CD4-positive, alpha-beta T cell (primary cell): ENCODE measurements at regions not wholly inside any gene's neighbourhood (a gene's known extent, or its start where the extent isn't known, plus 50 kb on each side); places are given as distances from the start of the nearest gene placed in this dataset.
"Not testable (repeated sequence)": the region's sequence is repeated elsewhere in the genome, so short reads cannot be mapped to it uniquely, and the experiment has no call there.

Experiments
- ATAC-seq: fragments of 200-7000 bp; cut with Tn5 transposase; one replicate; pipeline ENCODE4 v1.10.0; 2022; ENCODE audit warnings: mild to moderate bottlenecking; ENCODE audit not compliant: poor library complexity
- CTCF ChIA-PET: fragments of 350-600 bp; sonication (Branson Sonifier 250); formaldehyde crosslinking; loops from one replicate; lab custom pipeline; 2021; ENCODE audit warnings: antibody characterized with exemption, inconsistent platforms; lab: Charles Lee
- POLR2A ChIA-PET: fragments of 350-600 bp; sonication (Branson Sonifier 250); formaldehyde crosslinking; loops from one replicate; lab custom pipeline; 2021; ENCODE audit warnings: antibody characterized with exemption, inconsistent platforms; lab: Charles Lee
- DNase-seq, 14 experiments: peaks; one replicate each; pipeline ENCODE4 v3.0.0-alpha.2; 2013 to 2020; ENCODE audit warnings: mixed read lengths in 2 of 14
- H3K27ac ChIP-seq, 2 donors: one replicate each; pipeline versions ENCODE4 v1.5.1 to v1.7.0; 2013; ENCODE audit warnings: low read length in 2 of 2, low read depth in 1 of 2, mild to moderate bottlenecking in 1 of 2
- H3K27me3 ChIP-seq, 2 experiments: 1 replicate in 1 of 2; 2 replicates in 1 of 2; pipeline versions ENCODE4 v1.6.1 to v1.7.0; 2013; ENCODE audit warnings: low read length in 2 of 2, control low read depth in 1 of 2, mild to moderate bottlenecking in 1 of 2, moderate library complexity in 1 of 2; ENCODE audit not compliant: insufficient read depth in 2 of 2, control insufficient read depth in 1 of 2
- H3K36me3 ChIP-seq: one replicate; pipeline ENCODE4 v1.6.1; 2013; ENCODE audit warnings: low read length, control low read depth; ENCODE audit not compliant: insufficient read depth
- H3K4me1 ChIP-seq: one replicate; pipeline ENCODE4 v1.6.1; 2013; ENCODE audit warnings: low read length, control low read depth; ENCODE audit not compliant: insufficient read depth
- H3K4me3 ChIP-seq: one replicate; pipeline ENCODE4 v1.5.1; 2013; ENCODE audit warnings: mild to moderate bottlenecking, low read length, moderate library complexity
- H3K9me3 ChIP-seq, 2 experiments: 1 replicate in 1 of 2; 2 replicates in 1 of 2; pipeline versions ENCODE4 v1.6.1 to v1.7.0; 2013; ENCODE audit warnings: low read length in 2 of 2, mild to moderate bottlenecking in 2 of 2, control low read depth in 1 of 2, moderate library complexity in 1 of 2; ENCODE audit not compliant: control insufficient read depth in 1 of 2, insufficient read depth in 1 of 2
- H3K27ac Mint-ChIP-seq: one replicate; pipeline ENCODE4 v1.8.0; 2020; ENCODE audit warnings: mixed read lengths
- H3K27me3 Mint-ChIP-seq: one replicate; pipeline ENCODE4 v1.8.0; 2021; ENCODE audit warnings: mixed read lengths
- H3K36me3 Mint-ChIP-seq: one replicate; pipeline ENCODE4 v1.8.0; 2021; ENCODE audit warnings: low read depth, mixed read lengths
- H3K4me1 Mint-ChIP-seq: one replicate; pipeline ENCODE4 v1.8.0; 2021; ENCODE audit warnings: low read depth, mixed read lengths
- H3K4me3 Mint-ChIP-seq: one replicate; pipeline ENCODE4 v1.8.0; 2020; ENCODE audit warnings: mild to moderate bottlenecking, mixed read lengths
- H3K9me3 Mint-ChIP-seq: one replicate; pipeline ENCODE4 v1.8.0; 2020; ENCODE audit warnings: mixed read lengths
- CTCF ChIP-seq: fragments of 200-600 bp; IDR thresholded peaks from one replicate; pipeline ENCODE4 v1.8.0; 2022; ENCODE audit warnings: antibody characterized with exemption, mild to moderate bottlenecking
- intact Hi-C, 2 experiments: fragments of 100-400 bp; cut with DNase I in 1 of 2; cut with micrococcal nuclease in 1 of 2; formaldehyde crosslinking; loops; one replicate each; pipeline versions ENCODE4 v1.15.1 to v1.9.0; 2023 to 2025; cut with DNase I, micrococcal nuclease

DNA sequence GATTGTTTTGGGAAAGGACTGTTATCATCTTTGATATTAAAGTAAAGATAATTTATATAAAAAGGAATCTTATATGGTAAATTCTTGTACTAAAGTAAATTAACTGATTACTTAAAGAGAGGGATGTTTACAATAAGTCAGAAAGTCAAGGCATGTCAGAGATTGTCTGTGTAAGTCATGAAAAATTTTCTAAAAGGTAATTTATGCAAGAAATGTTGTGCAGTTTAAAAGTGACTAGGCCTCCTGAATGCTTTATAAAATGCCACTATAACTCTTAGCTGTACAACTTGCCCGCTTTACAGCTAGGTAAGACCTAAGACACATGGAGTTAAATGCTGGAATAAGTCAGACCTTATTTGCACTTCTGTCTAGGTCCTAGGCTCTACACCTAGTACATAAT is 692.9 kb downstream of the GBE1 start:
- no peak for DNase-seq

DNA sequence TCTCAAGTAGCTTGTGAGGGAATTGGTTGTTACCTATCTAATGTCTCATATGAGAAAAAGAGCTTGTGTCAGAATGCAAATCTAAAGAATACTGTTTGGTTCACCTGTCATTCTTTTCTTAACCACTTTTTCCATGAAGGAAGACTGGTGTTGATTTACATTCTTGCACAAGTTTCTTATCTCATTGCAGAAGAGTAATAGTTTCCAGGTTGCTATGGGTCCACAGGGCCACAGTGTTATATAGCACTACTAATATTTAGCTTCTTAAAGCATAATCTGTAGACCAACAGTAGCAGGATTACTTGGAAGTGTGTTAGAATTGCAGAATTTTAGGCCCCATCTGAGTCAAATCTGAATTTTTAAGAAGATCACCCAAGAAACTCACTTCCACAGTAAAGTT is 697.5 kb downstream of the GBE1 start:
- no peak overlapping the region for H3K27ac ChIP-seq
- Mint-ChIP-seq H3K4me3 (no peak overlapping the region), H3K4me1 (no peaks in the 10 kb centered on the region), H3K9me3 (peaks cover 19% of the 10 kb centered on the region), H3K36me3 (no peaks in the 10 kb centered on the region), H3K27me3 (no peaks in the 10 kb centered on the region), H3K27ac (no peak overlapping the region)
- POLR2A ChIA-PET = no interaction called here
- H3K9me3 ChIP-seq = peaks cover 0 to 4% of the 10 kb centered on the region in 2 experiments
- CTCF ChIA-PET = interaction anchor here (1.1 kb wide), 1 partner anchor 26 kb away, joined by 3 read pairs; no protein-coding TSS in a partner anchor
- H3K4me3 ChIP-seq = no peak overlapping the region
- H3K36me3 ChIP-seq = no peaks in the 10 kb centered on the region
- H3K4me1 ChIP-seq = no peaks in the 10 kb centered on the region
- no peak for DNase-seq
- H3K27me3 ChIP-seq = no peaks in the 10 kb centered on the region
- intact Hi-C loops = no loop called here
- no peak for TF ChIP-seq CTCF
- no peak for ATAC-seq

More for the DNA sequence above, 692.9 kb downstream of the GBE1 start:
- TF ChIP-seq CTCF = no peak
- no peaks in the 10 kb centered on the region for H3K27me3 Mint-ChIP-seq
- no peak overlapping the region for H3K4me3 Mint-ChIP-seq
- ChIA-PET CTCF (no interaction called here), POLR2A (no interaction called here)
- Histone ChIP-seq H3K36me3 (no peaks in the 10 kb centered on the region), H3K27ac (no peak overlapping the region), H3K9me3 (peaks cover 0 to 4% of the 10 kb centered on the region in 2 experiments), H3K4me3 (no peak overlapping the region), H3K27me3 (no peaks in the 10 kb centered on the region), H3K4me1 (no peaks in the 10 kb centered on the region)
- H3K27ac Mint-ChIP-seq = no peak overlapping the region
- intact Hi-C loops = no loop called here
- ATAC-seq = no peak
- peaks cover 23% of the 10 kb centered on the region for H3K9me3 Mint-ChIP-seq
- no peaks in the 10 kb centered on the region for H3K36me3 Mint-ChIP-seq
- no peaks in the 10 kb centered on the region for H3K4me1 Mint-ChIP-seq

DNA sequence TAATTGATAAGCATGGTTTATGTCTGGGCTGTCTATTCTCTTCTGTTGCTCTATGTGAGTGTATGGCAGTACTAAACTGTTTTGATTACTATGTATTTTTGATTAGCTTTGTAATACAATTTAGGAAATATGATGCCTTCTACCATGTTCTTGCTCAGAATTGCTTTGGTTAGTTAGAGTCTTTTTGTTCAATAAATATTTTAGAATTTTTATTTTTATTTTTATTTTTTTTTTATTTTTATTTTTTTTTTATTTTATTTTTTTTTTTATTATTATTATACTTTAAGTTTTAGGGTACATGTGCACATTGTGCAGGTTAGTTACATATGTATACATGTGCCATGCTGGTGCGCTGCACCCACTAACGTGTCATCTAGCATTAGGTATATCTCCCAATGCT is 710.3 kb downstream of the GBE1 start:
- H3K4me1 ChIP-seq, ATAC-seq, H3K36me3 Mint-ChIP-seq, POLR2A ChIA-PET, H3K9me3 ChIP-seq, H3K27me3 ChIP-seq, H3K4me1 Mint-ChIP-seq, H3K4me3 Mint-ChIP-seq, DNase-seq, H3K27ac Mint-ChIP-seq, intact Hi-C loops, H3K36me3 ChIP-seq, H3K4me3 ChIP-seq, H3K27me3 Mint-ChIP-seq, H3K9me3 Mint-ChIP-seq, H3K27ac ChIP-seq, CTCF ChIA-PET: not testable (repeated sequence)

DNA sequence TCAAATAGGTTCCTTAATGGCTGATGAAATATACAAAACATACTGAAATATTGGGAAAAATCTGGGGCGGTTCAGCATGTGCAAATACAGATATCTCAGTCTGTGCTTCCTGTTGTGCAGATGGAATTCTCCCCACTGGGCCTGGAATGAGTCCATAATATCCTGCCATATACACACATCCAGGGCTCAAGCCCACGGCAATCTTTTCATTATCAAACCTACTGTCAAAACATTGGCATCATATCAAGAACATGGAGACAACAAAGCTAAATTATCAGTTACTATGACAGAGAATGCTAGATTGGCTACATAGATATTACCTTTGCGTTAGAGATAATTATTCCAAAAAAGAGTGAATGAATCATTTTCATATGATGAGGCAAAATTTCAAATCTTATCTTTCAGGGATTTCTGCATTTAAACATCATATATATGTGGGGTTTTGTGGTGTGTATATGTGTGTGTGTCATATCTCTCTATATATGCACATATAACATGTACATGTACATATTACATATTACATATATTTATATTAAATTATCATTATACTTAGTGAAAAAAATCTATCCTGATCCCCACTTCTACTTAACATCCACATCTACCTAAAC is 713.3 kb downstream of the GBE1 start:
- Mint-ChIP-seq H3K27me3 (no peaks in the 10 kb centered on the region), H3K4me1 (no peaks in the 10 kb centered on the region), H3K4me3 (no peak overlapping the region), H3K36me3 (no peaks in the 10 kb centered on the region), H3K27ac (no peak overlapping the region), H3K9me3 (peaks cover 10% of the 10 kb centered on the region)
- no peak for TF ChIP-seq CTCF
- Histone ChIP-seq H3K27ac (no peak overlapping the region), H3K4me3 (no peak overlapping the region), H3K27me3 (no peaks in the 10 kb centered on the region), H3K4me1 (no peaks in the 10 kb centered on the region), H3K9me3 (no peaks in the 10 kb centered on the region), H3K36me3 (no peaks in the 10 kb centered on the region)
- POLR2A ChIA-PET = no interaction called here
- CTCF ChIA-PET = interaction anchor here (0.6 kb wide), 1 partner anchor 17 kb away, joined by 3 read pairs; no protein-coding TSS in a partner anchor
- ATAC-seq (no peak), DNase-seq (no peak)
- intact Hi-C loops = no loop called here
